PC-9 (cell line): ENCODE measurements at regions not wholly inside any gene's neighbourhood (a gene's known extent, or its start where the extent isn't known, plus 50 kb on each side); places are given as distances from the start of the nearest gene placed in this dataset.

Source experiments
- BruUV-seq: library from RNA; stranded (reverse); fragments of 400-500 nt; replicated peaks from 2 replicates; lab custom pipeline; 2021; lab: Mats Ljungman, UMichigan
- CTCF ChIA-PET: fragments of 300-600 bp; sonication (Branson Sonifier 250); formaldehyde crosslinking; loops from one replicate; lab custom pipeline; 2022; ENCODE audit warnings: antibody characterized with exemption; lab: Charles Lee
- POLR2A ChIA-PET: fragments of 300-600 bp; sonication (Branson Sonifier 250); formaldehyde crosslinking; loops from one replicate; lab custom pipeline; 2022; ENCODE audit warnings: antibody characterized with exemption; ENCODE audit not compliant: unreplicated experiment; lab: Charles Lee
- DNase-seq, 2 experiments: peaks; one replicate each; pipeline versions ENCODE4 v3.0.0 to v3.0.0-alpha.2; 2015 to 2022; ENCODE audit warnings: mixed read lengths in 1 of 2
- H2AFZ ChIP-seq: fragments of 200-600 bp; sonication (generic); 2 replicates; pipeline ENCODE4 v1.8.1; 2017; ENCODE audit warnings: antibody characterized with exemption
- H3F3A ChIP-seq: fragments of 200-600 bp; sonication (generic); 2 replicates; pipeline ENCODE4 v1.8.1; 2017; ENCODE audit warnings: antibody characterized with exemption, mild to moderate bottlenecking, low read depth; ENCODE audit not compliant: insufficient read depth
- H3K27ac ChIP-seq: fragments of 200-600 bp; sonication (generic); 2 replicates; pipeline ENCODE4 v1.6.1; 2016; ENCODE audit warnings: mixed run types
- H3K27me3 ChIP-seq: fragments of 200-600 bp; sonication (generic); 2 replicates; pipeline ENCODE4 v1.6.1; 2016; ENCODE audit warnings: low read depth, mixed run types; ENCODE audit not compliant: insufficient read depth
- H3K36me3 ChIP-seq: fragments of 200-600 bp; sonication (generic); 2 replicates; pipeline ENCODE4 v1.6.1; 2016; ENCODE audit warnings: low read depth, mixed run types
- H3K4me1 ChIP-seq: fragments of 200-600 bp; sonication (generic); replicated peaks from 2 replicates; pipeline ENCODE4 v1.6.1; 2016; ENCODE audit warnings: mixed run types; ENCODE audit not compliant: insufficient read depth
- H3K4me2 ChIP-seq: fragments of 200-600 bp; sonication (generic); 2 replicates; pipeline ENCODE4 v1.6.1; 2017; ENCODE audit warnings: mixed run types
- H3K4me3 ChIP-seq: fragments of 200-600 bp; sonication (generic); 2 replicates; pipeline ENCODE4 v1.6.1; 2016; ENCODE audit warnings: mixed run types
- H3K79me2 ChIP-seq: fragments of 200-600 bp; sonication (generic); 2 replicates; pipeline ENCODE4 v1.6.1; 2017; ENCODE audit warnings: low read depth, mixed run types
- H3K9me2 ChIP-seq: fragments of 200-600 bp; sonication (generic); 2 replicates; pipeline ENCODE4 v1.8.1; 2017; ENCODE audit warnings: mild to moderate bottlenecking; ENCODE audit not compliant: insufficient read depth
- H3K9me3 ChIP-seq: fragments of 200-600 bp; sonication (generic); 2 replicates; pipeline ENCODE4 v1.8.1; 2016; ENCODE audit warnings: low read depth; ENCODE audit not compliant: insufficient read depth
- H4K20me1 ChIP-seq: fragments of 200-600 bp; sonication (generic); 2 replicates; pipeline ENCODE4 v1.8.1; 2017; ENCODE audit not compliant: insufficient read depth
- CTCF ChIP-seq: fragments of 200-600 bp; sonication (generic); conservative IDR thresholded peaks from 2 replicates; pipeline ENCODE4 v1.6.1; 2017; ENCODE audit warnings: mixed run types, antibody characterized with exemption, mild to moderate bottlenecking, moderate library complexity
- EZH2 ChIP-seq: fragments of 200-600 bp; sonication (generic); IDR thresholded peaks from 2 replicates; pipeline ENCODE4 v1.8.0; 2017; ENCODE audit warnings: antibody characterized with exemption, low read depth
- intact Hi-C: fragments of 100-400 bp; cut with micrococcal nuclease; formaldehyde crosslinking; loops from one replicate; pipeline ENCODE4 v1.10.0; 2022; ENCODE audit not compliant: unreplicated experiment

GRCh38 chr2:205924676-205925075 is 161.3 kb downstream of the INO80D start:
- Histone ChIP-seq H3K4me1 (0 out of 2 replicates have a peak, but pooled peaks cover 4% of the 10 kb centered on the region), H3K4me3 (no peak overlapping the region), H3K27me3 (peaks cover 12% of the 10 kb centered on the region), H3K4me2 (no peak overlapping the region), H3K9me2 (no peaks in the 10 kb centered on the region), H3F3A (no peaks in the 10 kb centered on the region), H2AFZ (no peak overlapping the region), H3K79me2 (no peaks in the 10 kb centered on the region), H4K20me1 (no peaks in the 10 kb centered on the region), H3K9me3 (no peaks in the 10 kb centered on the region), H3K36me3 (no peaks in the 10 kb centered on the region), H3K27ac (no peak overlapping the region)
- ChIA-PET CTCF (no interaction called here), POLR2A (no interaction called here)
- no TSS peak for BruUV-seq
- intact Hi-C loops, result loop anchor here (5.0 to 10.0 kb wide), 3 partner anchors 242 to 1777 kb away; partner anchors contain the start of gene NRP2
- no peak for DNase-seq
- no peak for TF ChIP-seq EZH2
- no peak for TF ChIP-seq CTCF

- DNase-seq, result no peak
- H3K36me3 ChIP-seq, result no peaks in the 10 kb centered on the region
- no peak overlapping the region for H2AFZ ChIP-seq
- TF ChIP-seq EZH2, result no peak
- H3K9me3 ChIP-seq, result no peaks in the 10 kb centered on the region
- ChIA-PET POLR2A (no interaction called here), CTCF (no interaction called here)
- H3K4me1 ChIP-seq, result no peaks in the 10 kb centered on the region
- intact Hi-C loops, result no loop called here
- H3K27ac ChIP-seq, result no peak overlapping the region
- H3F3A ChIP-seq, result no peaks in the 10 kb centered on the region
- no peaks in the 10 kb centered on the region for H3K9me2 ChIP-seq
- no peaks in the 10 kb centered on the region for H3K27me3 ChIP-seq
- BruUV-seq, result no TSS peak
- H3K4me3 ChIP-seq, result no peak overlapping the region
- H4K20me1 ChIP-seq, result no peaks in the 10 kb centered on the region
- no peaks in the 10 kb centered on the region for H3K79me2 ChIP-seq
- H3K4me2 ChIP-seq, result no peak overlapping the region
Measured at GRCh38 chr2:205915130-205915524, 170.8 kb downstream of the INO80D start.

GRCh38 chr2:205914213-205915129 is 171.5 kb downstream of the INO80D start:
- ChIA-PET CTCF (no interaction called here), POLR2A (no interaction called here)

More at GRCh38 chr2:205914213-205915129, 171.5 kb downstream of the INO80D start:
- intact Hi-C loops, result no loop called here
- Histone ChIP-seq H3K4me3 (no peak overlapping the region), H3K4me1 (no peaks in the 10 kb centered on the region), H3K4me2 (no peak overlapping the region), H3K36me3 (no peaks in the 10 kb centered on the region), H3K27me3 (no peaks in the 10 kb centered on the region), H3K9me3 (no peaks in the 10 kb centered on the region), H3K27ac (no peak overlapping the region), H4K20me1 (no peaks in the 10 kb centered on the region), H3F3A (no peaks in the 10 kb centered on the region), H2AFZ (no peak overlapping the region), H3K79me2 (no peaks in the 10 kb centered on the region), H3K9me2 (no peaks in the 10 kb centered on the region)
- DNase-seq, result no peak
- no TSS peak for BruUV-seq
- TF ChIP-seq CTCF (no peak), EZH2 (no peak)
